ENCODE measurements at regions not wholly inside any gene's neighbourhood (a gene's known extent, or its start where the extent isn't known, plus 50 kb on each side); places are given as distances from the start of the nearest gene placed in this dataset.

GRCh38 chr2:40043641-40044040 lies 264.6 kb upstream of the THUMPD2 start:
- H3K27ac ChIP-seq, result no peak overlapping the region
- H3K4me1 ChIP-seq, result no peaks in the 10 kb centered on the region
- TF ChIP-seq POLR2A (IDR thresholded peaks at IDR 0.05) (no peak), EP300 (IDR thresholded peaks at IDR 0.05) (no peak), CTCF (IDR thresholded peaks at IDR 0.05) (no peak), POLR2AphosphoS5 (IDR thresholded peaks at IDR 0.05) (no peak)
- DNase-seq (ENCODE audit: low spot score in 2 of 2), result no peak
- no peaks in the 10 kb centered on the region for H3K9me3 ChIP-seq
- no peaks in the 10 kb centered on the region for H3K36me3 ChIP-seq
- 90% methylated on average over 5 of the region's 5 CpGs for WGBS
- H3K27me3 ChIP-seq, result no peaks in the 10 kb centered on the region
- H3K4me3 ChIP-seq, result no peak overlapping the region

DNA sequence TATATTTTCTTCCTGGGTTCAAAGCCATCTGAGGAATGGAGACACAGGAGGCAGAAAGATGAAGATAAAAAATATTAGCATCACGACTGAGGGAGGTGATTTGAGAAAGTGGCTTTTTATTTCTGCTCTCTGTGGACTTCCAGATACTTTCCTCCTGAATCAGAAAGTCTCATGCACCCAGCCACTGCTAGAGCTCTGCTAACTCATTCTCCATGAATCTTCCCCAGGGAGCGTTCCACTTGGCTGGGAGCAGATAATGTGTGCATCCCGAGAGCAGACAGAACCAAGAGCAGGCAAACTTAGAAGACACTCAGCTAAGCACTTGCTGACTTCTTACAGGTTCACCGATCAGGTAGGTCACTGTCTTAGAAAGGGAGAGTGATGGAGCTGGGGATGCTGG lies 264.1 kb upstream of the THUMPD2 start:
- DNase-seq (ENCODE audit: low spot score in 2 of 2), result no peak
- TF ChIP-seq POLR2A (IDR thresholded peaks at IDR 0.05), result no peak
- whole genome bisulfite sequencing, result 82% methylated on average over 4 of the region's 4 CpGs
- Histone ChIP-seq H3K36me3 (no peaks in the 10 kb centered on the region), H3K4me1 (no peaks in the 10 kb centered on the region), H3K27ac (no peak overlapping the region), H3K9me3 (no peaks in the 10 kb centered on the region), H3K4me3 (no peak overlapping the region), H3K27me3 (no peaks in the 10 kb centered on the region)

- Histone ChIP-seq H3K4me1 (no peaks in the 10 kb centered on the region), H3K27ac (no peak overlapping the region), H3K4me3 (no peak overlapping the region), H3K9me3 (no peaks in the 10 kb centered on the region), H3K27me3 (no peaks in the 10 kb centered on the region), H3K36me3 (no peaks in the 10 kb centered on the region)
- TF ChIP-seq CTCF (IDR thresholded peaks at IDR 0.05) (no peak), POLR2AphosphoS5 (IDR thresholded peaks at IDR 0.05) (no peak), EP300 (IDR thresholded peaks at IDR 0.05) (no peak), POLR2A (IDR thresholded peaks at IDR 0.05) (no peak)
- DNase-seq (ENCODE audit: low spot score in 2 of 2), result no peak
- 49% methylated on average over 6 of the region's 6 CpGs for WGBS
Observed at GRCh38 chr2:40041422-40042382, 262.6 kb upstream of the THUMPD2 start.

DNA sequence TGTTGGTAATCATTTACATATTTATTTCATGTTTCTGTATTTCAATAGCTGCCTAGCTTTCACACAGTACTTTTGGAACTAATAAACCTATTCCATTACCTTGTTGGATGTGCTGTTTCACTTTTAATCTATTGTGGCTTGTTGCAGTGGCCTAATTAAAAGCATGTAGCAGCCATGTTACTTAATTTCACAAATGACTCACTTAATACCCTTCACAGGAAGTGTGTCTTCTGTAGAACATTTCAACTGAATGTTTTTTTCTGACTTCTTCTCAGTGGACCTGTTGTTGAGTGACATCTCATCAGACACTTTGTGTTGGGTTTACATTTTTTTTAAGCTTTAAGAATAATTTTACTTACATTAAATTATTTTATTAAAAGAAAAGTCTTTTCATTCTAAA lies 260.5 kb upstream of the THUMPD2 start:
- DNase-seq (ENCODE audit: low spot score in 2 of 2), result no peak
- no peak overlapping the region for H3K4me3 ChIP-seq
- TF ChIP-seq POLR2A (IDR thresholded peaks at IDR 0.05), result no peak
- no peak for TF ChIP-seq EP300 (IDR thresholded peaks at IDR 0.05)
- no peak for TF ChIP-seq POLR2AphosphoS5 (IDR thresholded peaks at IDR 0.05)
- no peak for TF ChIP-seq CTCF (IDR thresholded peaks at IDR 0.05)

GRCh38 chr2:40038646-40039045 lies 259.6 kb upstream of the THUMPD2 start:
- Histone ChIP-seq H3K27ac (no peak overlapping the region), H3K4me1 (no peaks in the 10 kb centered on the region), H3K9me3 (no peaks in the 10 kb centered on the region), H3K36me3 (no peaks in the 10 kb centered on the region), H3K4me3 (no peak overlapping the region), H3K27me3 (no peaks in the 10 kb centered on the region)
- DNase-seq (ENCODE audit: low spot score in 2 of 2), result no peak
- WGBS, result 69% methylated on average over 4 of the region's 4 CpGs
- TF ChIP-seq POLR2A (IDR thresholded peaks at IDR 0.05) (no peak), CTCF (IDR thresholded peaks at IDR 0.05) (no peak), POLR2AphosphoS5 (IDR thresholded peaks at IDR 0.05) (no peak), EP300 (IDR thresholded peaks at IDR 0.05) (no peak)

More for the DNA sequence above, 260.5 kb upstream of the THUMPD2 start:
- H3K9me3 ChIP-seq, result no peaks in the 10 kb centered on the region
- no peaks in the 10 kb centered on the region for H3K27me3 ChIP-seq
- no peaks in the 10 kb centered on the region for H3K4me1 ChIP-seq
- H3K27ac ChIP-seq, result no peak overlapping the region
- H3K36me3 ChIP-seq, result no peaks in the 10 kb centered on the region

All from suprapubic skin (tissue), 4 donors.